Endodermal cell (in vitro differentiated cells): ENCODE measurements at regions not wholly inside any gene's neighbourhood (a gene's known extent, or its start where the extent isn't known, plus 50 kb on each side); places are given as distances from the start of the nearest gene placed in this dataset.

Source experiments
- DNase-seq: peaks from one replicate; pipeline ENCODE4 v3.0.0-alpha.2; 2017
- H3K27ac ChIP-seq: 2 replicates; pipeline ENCODE4 v1.5.1; 2013; ENCODE audit warnings: mild to moderate bottlenecking, low read depth, low read length, moderate library complexity
- H3K27me3 ChIP-seq: 2 replicates; pipeline ENCODE4 v1.6.1; 2013; ENCODE audit warnings: mild to moderate bottlenecking, low read length, moderate library complexity; ENCODE audit not compliant: insufficient read depth, control insufficient read depth, poor library complexity, severe bottlenecking
- H3K36me3 ChIP-seq: 2 replicates; pipeline ENCODE4 v1.7.0; 2013; ENCODE audit warnings: mild to moderate bottlenecking, low read length, moderate library complexity; ENCODE audit not compliant: control insufficient read depth, insufficient read depth
- H3K4me1 ChIP-seq: one replicate; pipeline ENCODE4 v1.7.0; 2013; ENCODE audit warnings: low read length; ENCODE audit not compliant: control insufficient read depth, insufficient read depth
- H3K4me3 ChIP-seq: 2 replicates; pipeline ENCODE4 v1.5.1; 2013; ENCODE audit warnings: mild to moderate bottlenecking, low read length, moderate library complexity
- H3K9ac ChIP-seq: 2 replicates; pipeline ENCODE4 v1.6.1; 2013; ENCODE audit warnings: mild to moderate bottlenecking, low read length, moderate library complexity; ENCODE audit not compliant: poor library complexity, severe bottlenecking; ENCODE audit errors: extremely low read depth
- H3K9me3 ChIP-seq: 2 replicates; pipeline ENCODE4 v1.6.1; 2013; ENCODE audit warnings: mild to moderate bottlenecking, low read length, moderate library complexity; ENCODE audit not compliant: control insufficient read depth
- H3K27ac Mint-ChIP-seq: 2 replicates; pipeline ENCODE4 v1.8.0; 2020; ENCODE audit warnings: mixed read lengths
- H3K27me3 Mint-ChIP-seq: 2 replicates; pipeline ENCODE4 v1.8.0; 2021; ENCODE audit warnings: mild to moderate bottlenecking, mixed read lengths; ENCODE audit not compliant: insufficient read depth
- H3K36me3 Mint-ChIP-seq: 2 replicates; pipeline ENCODE4 v1.8.0; 2020; ENCODE audit warnings: low read depth, mixed read lengths
- H3K4me1 Mint-ChIP-seq: 2 replicates; pipeline ENCODE4 v1.8.0; 2020; ENCODE audit warnings: mixed read lengths
- H3K4me3 Mint-ChIP-seq: 2 replicates; pipeline ENCODE4 v1.8.0; 2020; ENCODE audit warnings: mild to moderate bottlenecking, moderate library complexity, mixed read lengths
- H3K9me3 Mint-ChIP-seq: 2 replicates; pipeline ENCODE4 v1.8.0; 2020; ENCODE audit warnings: mild to moderate bottlenecking, mixed read lengths
- WGBS, 2 experiments: methylation state at CpG; one replicate each; pipeline versions ENCODE4 v1.1.5 to v1.1.7; 2013; ENCODE audit warnings: missing lambda C conversion rate in 2 of 2, mixed read lengths in 1 of 2; ENCODE audit not compliant: insufficient coverage in 1 of 2, insufficient read length in 1 of 2; 5-methylcytosine and 5-hydroxymethylcytosine counted together
- TF ChIP-seq, protein P1 (sequence below): fragments of 200-600 bp; sonication (generic); conservative IDR thresholded peaks from 2 replicates; pipeline ENCODE4 v1.5.0; 2021; ENCODE audit warnings: antibody characterized with exemption, mild to moderate bottlenecking

DNA sequence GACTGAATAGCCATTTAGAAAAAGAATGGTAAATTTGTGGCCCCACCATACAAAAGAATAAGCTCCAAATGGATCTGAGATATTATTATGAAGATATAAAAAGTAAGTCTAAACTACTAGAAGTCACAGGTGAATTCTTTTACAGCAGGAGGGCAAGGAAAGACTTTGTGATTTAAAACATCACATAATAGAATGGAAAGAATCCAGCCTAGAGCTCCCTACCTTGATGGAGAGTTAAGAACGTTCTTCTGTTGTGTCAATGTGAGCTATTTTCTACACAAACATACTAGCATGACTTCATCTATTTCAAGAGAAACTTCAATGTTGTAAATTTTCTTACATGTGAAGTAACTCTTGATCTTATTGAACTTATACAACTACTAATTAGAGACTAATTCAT lies 100.0 kb upstream of the NRSN1 start:
- Histone ChIP-seq H3K9me3 (no peaks in the 10 kb centered on the region), H3K36me3 (no peaks in the 10 kb centered on the region), H3K27ac (no peak overlapping the region), H3K4me3 (no peak overlapping the region), H3K4me1 (no peaks in the 10 kb centered on the region), H3K9ac (no peak overlapping the region), H3K27me3 (no peaks in the 10 kb centered on the region)
- Mint-ChIP-seq H3K27ac (no peak overlapping the region), H3K9me3 (no peaks in the 10 kb centered on the region), H3K27me3 (no peaks in the 10 kb centered on the region), H3K4me1 (peaks cover 18% of the 10 kb centered on the region), H3K36me3 (no peaks in the 10 kb centered on the region), H3K4me3 (no peak overlapping the region)
- DNase-seq, result no peak
- TF ChIP-seq, protein P1, sequence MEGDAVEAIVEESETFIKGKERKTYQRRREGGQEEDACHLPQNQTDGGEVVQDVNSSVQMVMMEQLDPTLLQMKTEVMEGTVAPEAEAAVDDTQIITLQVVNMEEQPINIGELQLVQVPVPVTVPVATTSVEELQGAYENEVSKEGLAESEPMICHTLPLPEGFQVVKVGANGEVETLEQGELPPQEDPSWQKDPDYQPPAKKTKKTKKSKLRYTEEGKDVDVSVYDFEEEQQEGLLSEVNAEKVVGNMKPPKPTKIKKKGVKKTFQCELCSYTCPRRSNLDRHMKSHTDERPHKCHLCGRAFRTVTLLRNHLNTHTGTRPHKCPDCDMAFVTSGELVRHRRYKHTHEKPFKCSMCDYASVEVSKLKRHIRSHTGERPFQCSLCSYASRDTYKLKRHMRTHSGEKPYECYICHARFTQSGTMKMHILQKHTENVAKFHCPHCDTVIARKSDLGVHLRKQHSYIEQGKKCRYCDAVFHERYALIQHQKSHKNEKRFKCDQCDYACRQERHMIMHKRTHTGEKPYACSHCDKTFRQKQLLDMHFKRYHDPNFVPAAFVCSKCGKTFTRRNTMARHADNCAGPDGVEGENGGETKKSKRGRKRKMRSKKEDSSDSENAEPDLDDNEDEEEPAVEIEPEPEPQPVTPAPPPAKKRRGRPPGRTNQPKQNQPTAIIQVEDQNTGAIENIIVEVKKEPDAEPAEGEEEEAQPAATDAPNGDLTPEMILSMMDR, result no peak
- WGBS, 2 experiments, result 100% methylated on average over 1 of the region's 1 CpG; no CpG with 5 or more reads in 1 of the 2 experiments

DNA sequence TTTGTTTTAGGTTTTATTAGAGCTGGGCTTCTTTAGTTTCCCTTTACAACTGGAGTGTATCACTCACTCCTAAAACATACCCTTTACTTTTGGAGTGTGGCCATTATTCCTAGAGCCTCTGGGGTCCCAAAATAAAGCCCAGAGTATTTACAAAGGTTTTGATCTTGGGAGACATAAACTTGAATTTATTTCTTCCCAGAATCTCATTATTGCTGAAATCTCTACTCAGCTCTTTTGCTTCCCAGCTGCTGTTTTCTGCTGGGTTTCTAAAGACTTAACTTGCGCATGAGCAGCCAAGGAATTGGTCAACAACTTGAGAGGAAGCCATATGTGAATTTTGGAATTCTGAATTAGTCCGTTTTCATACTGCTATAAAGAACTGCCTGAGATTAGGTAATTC lies 94.5 kb upstream of the NRSN1 start:
- H3K4me1 ChIP-seq, result no peaks in the 10 kb centered on the region
- Mint-ChIP-seq H3K4me1 (no peaks in the 10 kb centered on the region), H3K27ac (no peak overlapping the region), H3K27me3 (no peaks in the 10 kb centered on the region), H3K36me3 (no peaks in the 10 kb centered on the region), H3K4me3 (no peak overlapping the region), H3K9me3 (peaks cover 2% of the 10 kb centered on the region)
- no peak overlapping the region for H3K4me3 ChIP-seq
- TF ChIP-seq, protein P1, result no peak
- no peak for DNase-seq
- no peaks in the 10 kb centered on the region for H3K27me3 ChIP-seq
- 60 to 77% methylated on average over 1 to 2 of the region's 2 CpGs for WGBS, 2 experiments
- no peak overlapping the region for H3K9ac ChIP-seq
- no peak overlapping the region for H3K27ac ChIP-seq
- H3K36me3 ChIP-seq, result no peaks in the 10 kb centered on the region
- no peaks in the 10 kb centered on the region for H3K9me3 ChIP-seq

DNA sequence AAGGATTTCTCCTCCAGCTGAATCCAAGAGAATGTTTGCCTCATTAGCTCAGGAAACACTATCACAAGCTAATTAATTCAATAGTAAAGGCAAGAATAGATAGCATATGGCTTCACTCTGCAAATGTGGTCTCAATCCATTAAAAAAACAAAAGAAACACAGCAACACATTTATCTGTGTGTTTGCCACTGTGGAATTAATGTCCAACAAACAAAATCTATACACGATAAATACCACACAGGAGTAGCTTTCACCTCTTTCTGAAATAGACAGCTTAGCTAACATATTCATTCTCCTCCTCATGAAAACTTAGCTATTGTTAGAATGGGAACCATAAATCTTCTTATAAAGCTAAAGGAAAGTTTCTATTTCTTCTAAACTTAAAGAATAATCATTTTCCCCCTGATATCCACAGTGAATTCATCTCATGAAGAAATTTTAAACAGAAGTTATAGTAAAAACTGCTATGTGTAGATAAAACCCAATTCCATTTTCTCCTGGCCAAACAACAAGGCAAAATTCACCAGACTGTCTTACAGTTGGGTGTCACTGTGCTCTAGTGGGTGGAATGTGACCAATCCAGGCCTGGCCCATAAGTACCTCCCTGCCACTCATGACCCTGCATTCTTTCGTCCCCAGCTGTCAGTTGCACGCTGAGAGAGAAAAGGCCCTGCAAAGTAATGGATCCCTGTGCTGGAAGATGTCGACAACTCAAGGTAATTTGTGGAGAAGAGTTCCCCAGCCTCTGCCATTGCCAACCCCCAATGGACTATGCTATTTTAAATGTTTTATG lies 92.9 kb upstream of the NRSN1 start:
- Histone ChIP-seq H3K27me3 (no peaks in the 10 kb centered on the region), H3K9ac (no peak overlapping the region), H3K4me1 (no peaks in the 10 kb centered on the region), H3K36me3 (no peaks in the 10 kb centered on the region), H3K27ac (no peak overlapping the region), H3K4me3 (no peak overlapping the region), H3K9me3 (no peaks in the 10 kb centered on the region)
- no peak overlapping the region for H3K4me3 Mint-ChIP-seq
- H3K4me1 Mint-ChIP-seq, result peaks cover 4% of the 10 kb centered on the region
- no peaks in the 10 kb centered on the region for H3K36me3 Mint-ChIP-seq
- peaks cover 11% of the 10 kb centered on the region for H3K9me3 Mint-ChIP-seq
- WGBS, 2 experiments, result 83% methylated on average over 4 of the region's 4 CpGs; no CpG with 5 or more reads in 1 of the 2 experiments
- DNase-seq, result no peak
- H3K27me3 Mint-ChIP-seq, result no peaks in the 10 kb centered on the region
- no peak overlapping the region for H3K27ac Mint-ChIP-seq
- TF ChIP-seq, protein P1, result peak; percentile 26
